ENCODE measurements at regions not wholly inside any gene's neighbourhood (a gene's known extent, or its start where the extent isn't known, plus 50 kb on each side); places are given as distances from the start of the nearest gene placed in this dataset.

GRCh38 chr6:150712505-150713252 is 113.0 kb downstream of the PLEKHG1 start:
- DNase-seq: no peak
- no peak overlapping the region for H3K4me2 ChIP-seq (ENCODE audit: insufficient read depth, low read length)
- H3K9ac ChIP-seq (ENCODE audit: low read depth, low read length): no peak overlapping the region
- no peaks in the 10 kb centered on the region for H4K20me1 ChIP-seq (ENCODE audit: insufficient read depth, low read length)
- peaks cover 7% of the 10 kb centered on the region for H3K27me3 ChIP-seq (ENCODE audit: insufficient read depth, low read length, poor library complexity)
- no peak overlapping the region for H2AFZ ChIP-seq (ENCODE audit: low read depth, low read length)
- H3K4me1 ChIP-seq (ENCODE audit: insufficient read depth, low read length): no peaks in the 10 kb centered on the region
- no peaks in the 10 kb centered on the region for H3K79me2 ChIP-seq (ENCODE audit: insufficient read depth, low read length)
- no peaks in the 10 kb centered on the region for H3K9me3 ChIP-seq (ENCODE audit: insufficient read depth, low read length, severe bottlenecking)
- no peak overlapping the region for H3K27ac ChIP-seq (ENCODE audit: low read length)
- no peak for TF ChIP-seq CTCF (IDR thresholded peaks at IDR 0.05; ENCODE audit: borderline replicate concordance, extremely low read depth, low read length, poor library complexity, severe bottlenecking)
- no peak for TF ChIP-seq EZH2 (IDR thresholded peaks at IDR 0.05; ENCODE audit: borderline replicate concordance, low read depth, low read length, severe bottlenecking)
- no peaks in the 10 kb centered on the region for H3K36me3 ChIP-seq (ENCODE audit: insufficient read depth, low read length)
- H3K4me3 ChIP-seq (ENCODE audit: low read depth in 1 of 2, low read length in 2 of 2): no peak overlapping the region
- no peak for ATAC-seq (ENCODE audit: insufficient read depth, low read depth)

GRCh38 chr6:150713487-150713886 is 113.8 kb downstream of the PLEKHG1 start:
- Histone ChIP-seq H3K79me2 (ENCODE audit: insufficient read depth, low read length) (no peaks in the 10 kb centered on the region), H2AFZ (ENCODE audit: low read depth, low read length) (no peak overlapping the region), H3K4me2 (ENCODE audit: insufficient read depth, low read length) (no peak overlapping the region), H3K27ac (ENCODE audit: low read length) (no peak overlapping the region), H3K4me3 (ENCODE audit: low read depth in 1 of 2, low read length in 2 of 2) (no peak overlapping the region), H4K20me1 (ENCODE audit: insufficient read depth, low read length) (no peaks in the 10 kb centered on the region), H3K27me3 (ENCODE audit: insufficient read depth, low read length, poor library complexity) (peaks cover 7% of the 10 kb centered on the region), H3K4me1 (ENCODE audit: insufficient read depth, low read length) (no peaks in the 10 kb centered on the region), H3K36me3 (ENCODE audit: insufficient read depth, low read length) (no peaks in the 10 kb centered on the region), H3K9me3 (ENCODE audit: insufficient read depth, low read length, severe bottlenecking) (no peaks in the 10 kb centered on the region), H3K9ac (ENCODE audit: low read depth, low read length) (no peak overlapping the region)
- DNase-seq: no peak
- no peak for ATAC-seq (ENCODE audit: insufficient read depth, low read depth)
- no peak for TF ChIP-seq CTCF (IDR thresholded peaks at IDR 0.05; ENCODE audit: borderline replicate concordance, extremely low read depth, low read length, poor library complexity, severe bottlenecking)

GRCh38 chr6:150713931-150714330 is 114.2 kb downstream of the PLEKHG1 start:
- Histone ChIP-seq H4K20me1 (ENCODE audit: insufficient read depth, low read length) (no peaks in the 10 kb centered on the region), H3K9ac (ENCODE audit: low read depth, low read length) (no peak overlapping the region), H3K4me3 (ENCODE audit: low read depth in 1 of 2, low read length in 2 of 2) (no peak overlapping the region), H3K36me3 (ENCODE audit: insufficient read depth, low read length) (no peaks in the 10 kb centered on the region), H3K4me1 (ENCODE audit: insufficient read depth, low read length) (no peaks in the 10 kb centered on the region), H3K4me2 (ENCODE audit: insufficient read depth, low read length) (no peak overlapping the region), H2AFZ (ENCODE audit: low read depth, low read length) (no peak overlapping the region), H3K79me2 (ENCODE audit: insufficient read depth, low read length) (no peaks in the 10 kb centered on the region), H3K27ac (ENCODE audit: low read length) (no peak overlapping the region), H3K9me3 (ENCODE audit: insufficient read depth, low read length, severe bottlenecking) (no peaks in the 10 kb centered on the region), H3K27me3 (ENCODE audit: insufficient read depth, low read length, poor library complexity) (peaks cover 7% of the 10 kb centered on the region)
- TF ChIP-seq EZH2 (IDR thresholded peaks at IDR 0.05; ENCODE audit: borderline replicate concordance, low read depth, low read length, severe bottlenecking) (no peak), CTCF (IDR thresholded peaks at IDR 0.05; ENCODE audit: borderline replicate concordance, extremely low read depth, low read length, poor library complexity, severe bottlenecking) (no peak)
- no peak for DNase-seq
- ATAC-seq (ENCODE audit: insufficient read depth, low read depth): no peak

All from DND-41 (cell line).